HG02885 (cell line): ENCODE measurements at regions not wholly inside any gene's neighbourhood (a gene's known extent, or its start where the extent isn't known, plus 50 kb on each side); places are given as distances from the start of the nearest gene placed in this dataset.

Source experiments
- ATAC-seq: cut with Tn5 transposase; IDR thresholded peaks from one replicate; pipeline ENCODE4 v1.9.1; 2021; ENCODE audit warnings: mild to moderate bottlenecking; ENCODE audit not compliant: unreplicated experiment, poor library complexity

DNA sequence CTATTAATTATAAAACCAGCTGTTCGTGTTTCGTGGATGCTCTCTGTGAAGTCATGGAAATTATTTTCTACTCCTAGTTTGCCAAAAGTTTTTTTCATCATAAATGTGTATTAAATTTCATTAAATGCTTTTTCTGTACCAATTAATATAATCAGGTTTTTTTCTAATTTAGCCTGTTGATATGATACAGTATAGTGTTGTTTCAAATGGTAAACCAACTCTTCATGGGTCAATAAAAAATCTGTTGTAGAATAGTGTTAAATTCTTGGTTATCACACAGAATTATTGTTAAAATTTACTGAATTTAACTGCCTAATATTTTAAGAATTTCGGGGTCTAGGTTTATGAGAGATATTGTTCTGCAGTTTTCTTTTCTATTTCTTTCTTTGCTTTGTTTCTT, 505.9 kb upstream of the MANEA start:
- ATAC-seq = no peak

DNA sequence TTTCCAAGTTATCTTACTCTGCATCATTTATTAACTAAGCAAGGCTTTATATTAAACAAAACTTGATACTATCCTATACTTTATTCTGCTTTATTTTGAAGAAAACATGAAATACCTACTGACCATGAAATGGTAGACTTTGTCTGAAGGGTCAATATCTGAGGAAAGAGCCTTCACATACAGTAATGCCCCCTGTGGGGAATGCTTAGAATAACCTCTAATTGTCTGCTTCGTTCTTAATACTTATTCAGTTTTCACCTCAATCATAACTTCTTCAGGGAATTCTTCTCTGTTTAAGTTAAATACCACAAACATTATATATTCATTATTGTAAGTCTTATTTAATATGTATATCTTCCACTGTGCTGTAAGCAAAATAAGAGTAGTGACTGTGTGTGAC, 498.9 kb upstream of the MANEA start:
- ATAC-seq = no peak

DNA sequence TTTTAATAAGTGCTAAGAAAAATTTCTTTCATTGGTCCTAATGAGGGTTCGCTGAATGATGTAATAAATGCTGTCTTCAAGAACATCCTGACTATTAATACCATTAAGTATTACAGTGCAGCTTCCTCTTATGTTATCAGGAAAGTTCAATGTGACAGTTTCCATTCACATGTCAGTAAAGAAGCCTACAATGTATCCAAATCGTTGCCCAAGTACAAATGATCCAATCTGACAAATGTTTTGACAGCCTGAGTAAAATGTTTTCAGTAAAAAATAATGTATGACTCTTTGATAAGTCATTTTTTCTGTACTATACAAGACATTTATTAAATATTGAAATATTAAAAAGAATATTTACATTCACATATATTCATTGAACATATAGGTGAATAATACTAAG, 496.1 kb upstream of the MANEA start:
- ATAC-seq = no peak

DNA sequence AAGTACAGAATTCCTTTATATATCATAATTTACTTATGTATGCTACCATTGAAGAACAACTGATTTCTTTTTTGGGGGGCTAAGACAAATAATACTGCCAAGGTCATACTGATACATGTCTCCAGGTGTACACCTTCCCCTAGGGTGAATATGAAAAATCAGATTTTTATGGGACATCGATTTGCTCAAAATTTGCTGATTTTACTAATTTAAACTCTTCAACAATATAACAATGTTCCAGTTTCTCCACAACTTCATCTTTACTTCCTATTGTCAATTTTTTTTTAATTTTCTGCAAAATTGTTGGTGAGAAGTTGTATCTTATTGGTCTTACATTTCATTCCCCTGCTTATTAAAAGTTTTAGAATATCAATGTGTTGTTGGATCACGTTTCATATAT, 495.4 kb upstream of the MANEA start:
- no peak for ATAC-seq

DNA sequence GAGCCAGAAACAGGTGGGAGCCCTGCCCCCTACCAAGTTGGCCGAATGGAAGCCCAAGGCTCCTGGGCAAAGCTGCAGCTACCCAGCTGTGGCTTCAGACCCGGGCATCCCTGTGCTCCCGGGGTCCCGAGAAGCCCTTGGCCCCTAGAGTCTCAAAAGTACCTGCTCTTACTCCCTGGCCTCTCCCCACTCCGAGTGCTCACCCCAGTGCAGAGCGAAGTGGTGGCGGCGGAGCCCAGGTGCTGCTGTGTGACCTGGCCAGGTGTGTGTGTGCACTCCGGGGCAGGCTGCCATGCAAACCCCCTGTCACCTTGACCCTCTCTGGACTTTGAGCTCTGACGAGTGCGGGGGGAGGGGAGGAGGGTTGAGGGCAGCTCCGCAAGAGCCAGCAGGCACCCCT, 493.8 kb upstream of the MANEA start:
- ATAC-seq = no peak

- ATAC-seq = no peak
These were observed 492.5 kb upstream of the MANEA start for GRCh38 chr6:95084867-95085266.

- no peak for ATAC-seq
These were observed 489.8 kb upstream of the MANEA start for GRCh38 chr6:95087394-95088097.

- ATAC-seq = peak; percentile 96
These were observed 485.4 kb upstream of the MANEA start for GRCh38 chr6:95091823-95092436.

DNA sequence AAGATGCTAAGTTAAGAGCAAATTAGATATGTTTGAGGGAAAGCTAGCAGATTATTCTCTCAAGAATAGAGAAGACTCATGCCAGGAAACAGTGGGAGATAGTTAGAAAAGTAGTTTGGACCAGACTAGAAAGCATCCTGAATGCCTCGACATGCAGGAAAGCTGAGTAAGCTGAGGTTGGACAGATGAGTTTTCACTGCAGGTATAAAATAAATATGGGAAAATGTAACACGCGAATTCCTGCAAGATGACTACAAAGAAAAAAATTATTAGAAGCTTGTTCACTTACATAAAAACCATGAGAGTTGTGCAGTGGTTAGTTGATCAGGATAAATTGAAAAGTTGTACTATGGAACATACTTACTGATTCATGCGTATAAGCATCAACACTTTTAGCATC, 484.2 kb upstream of the MANEA start:
- no peak for ATAC-seq

- ATAC-seq = no peak
These were observed 482.3 kb upstream of the MANEA start for GRCh38 chr6:95094751-95095663.

DNA sequence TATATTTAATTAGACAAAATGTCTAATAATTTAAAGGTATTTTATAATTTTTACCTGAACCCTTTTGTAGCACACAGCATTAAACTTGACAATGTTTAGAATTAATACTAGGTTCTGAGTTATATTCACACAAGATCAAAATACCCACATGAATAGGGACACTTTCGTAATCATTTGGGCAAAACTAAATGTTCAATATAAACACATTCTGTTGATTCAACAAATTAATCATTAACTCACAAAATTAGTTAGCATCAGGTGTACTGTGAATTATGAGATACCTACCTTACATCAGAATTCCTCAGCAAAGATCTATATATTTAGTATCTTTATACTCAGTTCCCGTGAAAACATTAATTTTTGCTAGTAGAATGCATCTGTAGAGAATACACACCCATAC, 481.5 kb upstream of the MANEA start:
- no peak for ATAC-seq

DNA sequence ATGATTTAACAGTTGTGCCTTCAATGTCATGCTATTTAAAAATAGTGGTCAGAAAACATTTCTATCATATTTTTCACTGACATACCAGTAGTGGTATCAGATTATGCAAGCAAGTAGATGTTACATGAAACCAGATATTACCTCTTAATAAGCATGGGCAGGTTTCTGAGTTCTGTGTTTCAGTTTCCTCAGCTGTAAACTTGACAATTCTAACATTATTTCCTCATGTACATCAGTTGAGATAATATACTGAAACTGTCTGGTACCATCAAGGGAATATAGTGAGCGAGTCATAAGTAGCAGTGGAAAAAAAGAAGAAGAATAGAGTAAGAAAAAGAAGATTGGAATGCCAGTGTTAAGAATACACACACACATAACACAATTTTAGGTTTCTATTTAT, 477.9 kb upstream of the MANEA start:
- no peak for ATAC-seq

DNA sequence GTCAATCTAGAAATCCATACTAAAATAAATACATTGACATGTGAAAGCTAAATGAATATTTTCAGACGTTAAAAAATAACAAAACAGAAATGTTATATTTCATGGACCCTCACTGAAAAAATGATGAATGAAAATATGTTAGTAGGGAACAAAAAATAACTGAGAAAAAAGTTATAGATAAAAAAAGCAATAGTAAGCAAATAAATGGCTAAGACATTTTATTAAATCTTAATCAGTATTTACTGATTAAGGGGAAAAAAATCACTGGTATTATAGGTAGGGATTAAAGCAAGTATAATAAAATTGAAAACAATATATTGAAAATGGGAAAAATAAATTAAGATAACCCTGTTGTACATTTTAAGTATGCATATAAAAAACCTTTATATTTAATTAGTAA, 468.1 kb upstream of the MANEA start:
- ATAC-seq = no peak

- no peak for ATAC-seq
These were observed 466.6 kb upstream of the MANEA start for GRCh38 chr6:95110767-95111166.

DNA sequence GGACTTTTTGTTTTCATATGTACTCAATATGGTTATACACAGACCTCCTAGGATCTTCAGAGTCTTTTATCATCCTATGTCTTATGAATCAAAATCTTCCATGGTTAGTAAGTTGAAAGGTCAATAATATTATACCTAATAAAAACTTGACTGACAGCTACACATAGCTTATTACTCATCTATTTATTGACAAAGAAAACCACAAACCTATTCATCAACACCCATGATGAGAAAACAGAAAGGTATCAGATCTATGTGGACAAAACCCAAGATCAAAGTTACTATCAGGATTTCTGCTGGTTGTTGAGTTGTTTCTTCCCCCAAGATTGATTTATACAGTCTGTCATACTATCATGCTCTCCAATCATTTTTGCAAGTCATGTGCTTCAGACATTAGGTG, 460.1 kb upstream of the MANEA start:
- no peak for ATAC-seq

GRCh38 chr6:95119927-95120326, 457.4 kb upstream of the MANEA start:
- ATAC-seq = no peak

GRCh38 chr6:95120984-95121383, 456.4 kb upstream of the MANEA start:
- ATAC-seq = no peak

- ATAC-seq = no peak
These were observed 450.1 kb upstream of the MANEA start for GRCh38 chr6:95127261-95127660.

DNA sequence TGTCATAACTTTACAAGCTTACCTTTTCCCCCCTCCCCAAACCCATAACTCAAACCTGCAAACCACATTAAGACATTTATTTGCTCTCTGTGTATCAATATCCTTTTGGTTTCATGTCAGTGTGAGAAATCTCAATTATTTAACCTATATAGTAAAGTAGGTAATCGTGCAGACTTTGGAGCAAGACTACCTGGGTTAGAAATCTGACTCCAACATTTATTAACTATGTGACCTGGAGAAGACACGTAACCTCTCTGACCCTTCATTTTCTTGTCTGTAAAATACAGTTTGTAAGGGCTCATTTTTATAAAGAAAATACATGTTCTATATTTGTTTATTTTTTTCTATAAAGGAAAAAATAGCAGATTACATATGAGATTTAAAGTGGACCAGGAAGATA, 448.9 kb upstream of the MANEA start:
- no peak for ATAC-seq

GRCh38 chr6:95128947-95129346, 448.4 kb upstream of the MANEA start:
- no peak for ATAC-seq

- no peak for ATAC-seq
These were observed 443.8 kb upstream of the MANEA start for GRCh38 chr6:95133578-95133977.
